SKM-1 treated with dmso at 0.1 percent for 144 hours (cell line): ENCODE measurements at regions not wholly inside any gene's neighbourhood (a gene's known extent, or its start where the extent isn't known, plus 50 kb on each side); places are given as distances from the start of the nearest gene placed in this dataset.

Experiments
- DNase-seq: peaks from one replicate; lab custom pipeline; 2025; ENCODE audit not compliant: unreplicated experiment; lab: John Stamatoyannopoulos, UW

DNA sequence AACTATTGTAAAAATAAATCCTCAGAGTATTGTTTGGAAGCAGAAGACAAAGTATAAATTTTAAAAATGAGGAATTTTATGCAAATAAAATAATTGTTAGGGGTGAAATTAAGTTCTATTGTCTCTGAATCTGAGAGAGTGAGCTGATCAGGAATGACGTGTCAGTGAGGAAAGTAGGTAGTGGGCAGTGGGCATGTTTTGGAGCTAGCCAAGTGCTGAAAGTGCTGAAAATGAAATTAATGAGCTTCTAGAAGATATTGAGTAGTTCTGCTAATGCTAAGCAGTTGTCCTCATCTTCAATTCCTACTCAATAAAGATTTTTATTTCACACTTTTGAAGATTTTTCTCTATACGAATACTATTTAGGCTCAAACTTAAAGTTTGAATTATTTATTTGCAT is 1167.8 kb upstream of the PCDH20 start:
- DNase-seq, result no peak

DNA sequence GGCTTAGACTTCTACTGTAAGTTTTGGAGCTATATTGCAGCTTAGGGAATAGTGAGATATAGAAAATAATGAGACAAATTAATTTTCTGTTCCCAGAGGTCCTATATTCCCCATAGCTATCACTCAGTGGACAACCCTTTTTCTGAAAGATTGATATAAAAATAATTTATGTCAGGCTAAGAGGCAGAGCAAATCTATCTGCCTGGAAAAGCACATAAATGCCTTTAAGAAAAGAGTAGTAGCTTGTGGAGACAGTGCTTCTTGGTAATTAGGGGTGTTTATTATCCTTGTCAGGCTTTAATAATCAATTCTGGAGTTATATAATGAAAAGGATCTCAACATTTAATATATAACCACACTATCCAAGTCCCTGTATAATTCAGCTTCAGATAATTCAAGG is 1162.8 kb upstream of the PCDH20 start:
- no peak for DNase-seq

- no peak for DNase-seq
Measured at GRCh38 chr13:62564770-62565169, 1149.1 kb upstream of the PCDH20 start.

DNA sequence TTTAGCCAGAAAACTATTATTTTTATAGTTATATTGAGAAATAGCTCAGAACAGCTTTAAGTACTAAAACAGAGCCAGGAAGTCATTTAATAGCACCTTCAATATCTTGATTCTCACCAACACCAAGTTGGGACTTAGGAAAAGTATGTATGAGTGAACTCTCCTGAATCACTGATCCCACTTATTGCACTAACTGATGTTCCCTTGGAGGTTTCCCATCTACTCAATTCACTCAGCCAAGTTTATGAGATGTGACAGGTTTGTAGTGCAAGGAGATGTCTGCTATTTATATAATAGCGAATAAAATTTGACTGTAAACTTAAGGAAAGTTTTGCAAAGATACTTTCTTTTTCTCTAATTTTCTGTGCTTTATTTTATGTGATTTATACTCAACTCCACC is 1147.6 kb upstream of the PCDH20 start:
- no peak for DNase-seq

- DNase-seq, result no peak
Measured at GRCh38 chr13:62556978-62557377, 1141.3 kb upstream of the PCDH20 start.

GRCh38 chr13:62551588-62551987 is 1135.9 kb upstream of the PCDH20 start:
- DNase-seq, result no peak

DNA sequence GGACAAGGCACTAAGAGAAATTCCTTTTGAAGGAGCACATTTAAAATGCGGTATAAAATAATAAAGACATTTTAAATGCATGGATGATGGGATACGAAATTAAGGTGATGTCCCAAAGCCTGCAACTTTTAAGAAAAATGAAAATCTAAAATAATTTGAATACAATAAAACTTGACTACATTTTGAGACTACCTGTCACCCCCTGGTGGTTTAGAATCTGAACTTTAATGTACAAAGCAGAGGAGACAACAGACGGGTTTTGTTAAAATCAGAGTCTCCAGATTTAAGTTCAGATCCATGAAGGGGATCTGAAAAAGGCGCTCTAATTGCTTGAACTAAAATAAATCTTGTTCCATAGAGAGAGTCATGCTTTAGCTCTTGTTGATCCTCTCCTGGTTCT is 1129.3 kb upstream of the PCDH20 start:
- DNase-seq, result no peak

DNA sequence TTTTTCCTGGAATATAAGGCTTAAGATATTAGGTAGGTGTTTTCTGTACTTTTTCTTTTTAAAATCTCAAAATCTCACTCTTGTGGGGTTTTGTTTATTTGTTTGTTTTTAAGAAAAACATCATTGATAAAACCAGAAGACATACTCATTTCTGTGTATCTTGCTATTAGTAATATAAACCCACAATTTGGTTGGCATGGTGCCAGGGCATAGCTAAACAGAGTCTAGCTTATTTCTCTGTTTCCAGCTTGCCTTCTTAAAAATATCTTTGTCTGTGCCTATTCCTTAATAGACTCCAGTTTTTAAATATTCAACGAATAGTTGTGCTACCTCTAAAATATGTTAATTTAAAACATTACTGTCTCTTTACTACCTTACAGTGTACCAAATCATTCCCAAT is 1121.9 kb upstream of the PCDH20 start:
- no peak for DNase-seq

DNA sequence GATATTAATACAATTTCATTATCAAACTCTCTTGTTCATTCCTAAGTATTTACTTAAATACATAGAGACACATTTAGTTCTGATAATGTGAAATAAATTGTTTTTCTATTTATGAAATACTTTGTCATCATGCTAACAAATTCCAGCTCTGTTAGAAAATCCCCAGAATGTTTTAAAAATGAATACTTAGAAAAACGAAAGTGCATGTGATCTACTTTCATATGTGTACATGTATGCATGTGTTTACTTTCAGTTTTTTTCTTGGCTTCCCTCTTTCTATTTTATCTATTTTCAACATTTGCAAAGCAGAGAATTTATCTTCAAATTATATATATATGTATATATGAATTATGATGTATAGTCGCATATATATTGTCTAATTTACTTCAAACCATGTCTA is 1110.0 kb upstream of the PCDH20 start:
- no peak for DNase-seq

DNA sequence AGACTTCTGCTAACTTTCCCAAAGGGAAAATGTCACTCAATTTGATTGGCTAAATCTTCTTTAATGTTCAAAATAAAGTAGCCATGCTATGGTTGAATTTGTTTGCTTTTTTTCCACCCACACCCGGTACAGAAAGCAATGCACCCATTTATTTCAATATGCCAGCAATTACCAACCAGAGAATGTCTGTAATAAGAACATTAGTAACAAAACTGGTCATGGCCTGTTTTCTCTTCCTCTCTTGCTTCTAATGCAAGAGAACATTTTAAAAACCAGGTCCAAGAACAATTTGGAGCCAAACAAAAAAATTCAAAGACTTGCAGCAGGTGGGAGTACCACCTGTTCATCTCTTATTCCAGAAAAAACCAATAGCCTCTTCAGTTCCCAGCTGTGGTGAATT is 1108.8 kb upstream of the PCDH20 start:
- no peak for DNase-seq

DNA sequence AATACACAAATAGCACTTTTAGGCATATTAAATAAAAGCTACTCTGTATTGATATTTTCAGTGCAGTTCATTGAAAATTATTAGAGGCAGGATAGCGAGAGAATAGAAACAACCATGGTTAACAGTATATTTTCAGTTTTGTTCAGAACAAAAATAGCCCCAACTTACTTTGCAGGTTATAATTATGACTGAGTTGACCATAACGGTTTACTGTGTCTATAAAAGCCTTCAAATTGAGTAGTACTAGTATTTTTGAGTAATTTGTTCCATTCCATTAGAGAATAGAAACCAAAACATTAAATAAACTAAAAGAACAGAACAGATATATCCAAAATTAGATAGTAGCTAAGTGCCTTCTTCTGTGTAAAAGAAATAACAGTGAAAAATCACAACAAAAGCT is 1108.4 kb upstream of the PCDH20 start:
- no peak for DNase-seq

DNA sequence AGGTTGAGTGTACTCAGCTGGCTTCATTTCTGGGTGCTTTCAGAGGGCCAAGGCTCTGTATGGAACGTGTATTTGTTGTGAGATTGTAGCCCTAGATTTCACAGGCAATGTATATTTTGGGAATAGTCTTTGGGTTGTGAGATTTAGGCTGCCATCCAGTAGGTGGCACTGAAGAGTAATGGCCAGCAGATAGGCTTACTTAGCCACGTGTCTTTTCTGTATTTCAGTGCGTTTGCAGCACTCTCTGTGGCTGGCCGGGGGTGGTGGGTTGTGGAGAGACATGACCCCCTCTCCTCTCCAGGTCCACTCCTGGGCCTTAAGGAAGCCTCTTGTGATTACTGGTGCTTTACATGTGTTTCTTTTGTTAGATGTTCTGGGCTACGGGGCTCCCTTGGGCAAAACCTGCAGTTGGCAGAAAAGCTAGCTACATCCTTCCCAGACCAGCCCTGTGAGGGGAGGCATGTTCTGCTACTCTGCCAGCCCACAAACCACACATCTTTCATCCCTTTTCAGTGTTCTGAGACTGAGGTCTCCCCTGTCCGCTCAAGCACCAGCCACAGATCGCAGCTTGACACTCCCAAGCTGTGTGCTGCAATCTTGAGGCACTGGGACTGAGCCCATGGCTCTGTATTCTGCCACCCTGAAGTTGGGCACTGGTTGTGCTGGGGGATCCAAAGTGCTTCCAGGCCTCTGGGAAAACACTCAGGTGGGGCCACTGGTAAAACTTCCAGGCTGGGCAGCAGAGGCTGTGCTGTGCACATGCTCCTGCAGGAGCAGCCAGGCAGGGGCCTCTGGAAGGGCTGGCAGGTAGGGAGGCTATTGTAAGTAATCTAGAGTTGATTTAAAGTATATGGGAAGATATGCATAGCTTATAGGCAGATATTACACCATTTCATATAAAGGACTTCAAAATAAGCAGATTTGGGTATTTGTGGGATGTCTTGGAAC is 1096.8 kb upstream of the PCDH20 start:
- DNase-seq, result peak; percentile 18

DNA sequence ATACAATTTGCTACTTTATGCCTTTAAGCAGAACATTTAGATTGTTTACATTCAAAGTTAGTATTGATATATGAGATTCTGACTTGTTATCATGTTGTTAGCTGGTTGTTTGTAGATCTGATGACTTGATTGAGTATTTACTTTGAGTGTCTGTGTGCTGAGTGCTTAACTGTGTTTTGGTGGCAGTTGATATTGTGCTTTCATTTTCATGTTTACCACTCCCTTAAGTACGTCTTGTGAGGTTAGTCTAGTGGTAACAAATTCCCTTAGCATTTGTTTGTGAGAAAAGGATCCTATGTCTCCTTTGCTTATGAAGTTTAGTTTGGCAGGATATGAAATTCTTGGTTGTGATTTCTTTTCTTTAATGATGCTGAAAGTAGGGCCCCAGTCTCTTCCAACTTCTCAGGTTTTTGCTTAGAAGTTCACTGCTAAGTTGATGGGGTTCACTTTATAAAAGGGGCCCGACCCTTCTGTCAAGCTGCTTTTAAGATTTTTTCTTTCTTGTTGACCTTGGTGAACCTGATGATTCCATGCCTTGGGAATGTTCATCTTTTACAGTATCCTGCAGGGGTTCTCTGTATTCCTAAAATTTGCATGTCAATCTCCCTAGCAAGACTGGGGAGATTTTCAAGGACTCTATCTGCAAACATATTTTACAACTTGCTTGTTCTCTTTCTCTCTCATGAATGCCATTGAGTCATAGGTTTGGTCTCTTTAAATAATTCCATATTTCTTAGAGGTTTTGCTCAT is 1095.4 kb upstream of the PCDH20 start:
- DNase-seq, result no peak

DNA sequence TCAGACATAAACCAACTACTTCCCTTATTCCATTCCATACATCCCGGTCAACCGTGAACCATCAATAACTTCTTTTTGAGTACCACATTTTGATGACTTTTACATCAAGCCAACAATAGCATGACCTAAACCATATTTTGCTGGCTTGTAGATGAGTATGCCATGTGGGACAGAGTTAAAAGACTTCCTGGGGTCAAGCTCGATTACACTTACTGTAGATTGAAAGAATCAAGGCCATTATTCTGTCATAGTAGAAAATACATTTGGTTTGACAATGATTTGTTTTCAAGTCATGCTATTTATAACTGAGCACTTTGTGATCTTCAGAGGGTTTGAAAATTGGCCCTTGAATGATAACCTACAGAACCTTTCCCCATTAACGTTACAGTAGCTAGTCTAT is 1086.9 kb upstream of the PCDH20 start:
- no peak for DNase-seq

- DNase-seq, result no peak
Measured at GRCh38 chr13:62489731-62490130, 1074.1 kb upstream of the PCDH20 start.

DNA sequence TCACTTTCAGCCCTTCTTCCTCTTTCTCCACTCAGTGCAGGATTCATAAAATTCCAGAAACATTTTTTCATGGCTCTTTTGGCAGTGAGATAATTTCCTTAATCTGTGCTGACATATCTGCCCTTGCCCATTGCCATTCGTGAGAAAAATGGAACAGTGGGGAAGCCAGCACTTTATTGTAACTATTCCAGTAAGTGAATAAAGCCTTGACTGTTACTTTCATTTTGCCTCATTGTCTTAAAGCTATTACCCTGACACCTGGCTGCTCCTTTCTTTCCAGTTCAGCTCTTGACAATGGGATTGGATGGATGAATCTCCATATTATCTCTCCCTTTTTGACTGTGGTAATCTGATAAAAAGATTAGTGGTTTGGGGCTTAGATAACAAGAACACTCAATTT is 1068.1 kb upstream of the PCDH20 start:
- no peak for DNase-seq

DNA sequence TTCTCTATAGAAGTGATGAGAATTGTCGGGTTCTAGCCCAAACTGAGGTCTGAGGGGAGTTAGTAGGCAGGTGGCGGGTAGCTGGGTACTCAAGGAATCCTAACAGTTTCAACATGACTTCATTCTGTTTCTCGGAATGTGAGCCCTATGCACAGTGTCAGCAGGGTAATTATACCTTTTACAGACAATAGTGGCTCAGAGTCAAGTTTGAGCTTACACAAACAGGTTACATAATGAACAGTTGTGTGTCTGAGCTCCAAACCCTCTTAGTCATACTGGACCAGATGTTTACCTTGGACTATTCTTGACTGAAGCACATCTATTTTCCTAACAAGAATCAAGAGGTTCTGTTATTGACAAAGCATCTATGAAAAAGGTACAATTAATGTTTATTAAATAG is 1066.7 kb upstream of the PCDH20 start:
- no peak for DNase-seq

GRCh38 chr13:62473944-62474237 is 1058.2 kb upstream of the PCDH20 start:
- DNase-seq, result no peak

- DNase-seq, result no peak
Measured at GRCh38 chr13:62473190-62473943, 1057.7 kb upstream of the PCDH20 start.

- DNase-seq, result no peak
Measured at GRCh38 chr13:62453761-62454160, 1038.1 kb upstream of the PCDH20 start.

GRCh38 chr13:62450759-62451158 is 1035.1 kb upstream of the PCDH20 start:
- DNase-seq, result no peak
